K562 (cell line): ENCODE measurements at regions not wholly inside any gene's neighbourhood (a gene's known extent, or its start where the extent isn't known, plus 50 kb on each side); places are given as distances from the start of the nearest gene placed in this dataset.

ENCODE experiments used
- ATAC-seq: fragments of 200-7000 bp; cut with Tn5 transposase; 3 replicates; pipeline ENCODE4 v1.9.1; 2020; ENCODE audit warnings: moderate library complexity
- BruUV-seq: library from RNA; stranded (reverse); fragments of 400-500 nt; replicated peaks from 2 replicates; lab custom pipeline; 2021; lab: Mats Ljungman, UMichigan
- CTCF ChIA-PET: fragments of 300-600 bp; formaldehyde crosslinking; extraction: SDS; loops from one replicate; lab custom pipeline; 2021; ENCODE audit warnings: low intra/inter-chr PET ratio; lab: Yijun Ruan, JAX
- POLR2A ChIA-PET: fragments of 300-600, 350-650 bp; sonication (Branson Sonifier 250); formaldehyde crosslinking; extraction: SDS; loops from one replicate; lab custom pipeline; 2021; ENCODE audit warnings: antibody characterized with exemption, inconsistent platforms; lab: Yijun Ruan, JAX
- DNase-seq, 4 experiments: peaks; one replicate each; pipeline versions ENCODE4 v3.0.0 to v3.0.0-alpha.2; 2011 to 2018; ENCODE audit warnings: low spot score in 3 of 4, mixed read lengths in 3 of 4; ENCODE audit errors: extremely low read depth in 1 of 4
- FAIRE-seq: peaks from 2 replicates; lab custom pipeline; 2011; peaks lifted over from hg19 to GRCh38; lab: Jason Lieb, UNC
- H2AFZ ChIP-seq: 2 replicates; pipeline ENCODE4 v1.6.0; 2011; ENCODE audit warnings: low read depth, low read length, control low read depth, inconsistent platforms
- H3K27ac ChIP-seq: fragments of 200-600 bp; 3 replicates; pipeline ENCODE4 v1.8.0; 2011; ENCODE audit warnings: low read depth, mild to moderate bottlenecking, control low read depth, inconsistent platforms, low read length, moderate library complexity, mixed read lengths; ENCODE audit errors: extremely low read depth
- H3K27me3 ChIP-seq, 2 experiments: fragments of 300-600 bp in 1 of 2; 2 replicates in 1 of 2; 3 replicates in 1 of 2; pipeline versions ENCODE4 v1.6.0 to v1.8.0; 2011; ENCODE audit warnings: inconsistent platforms in 2 of 2, low read length in 2 of 2, mild to moderate bottlenecking in 1 of 2, mixed read lengths in 1 of 2, moderate library complexity in 1 of 2; ENCODE audit not compliant: control insufficient read depth in 2 of 2, insufficient read depth in 2 of 2
- H3K36me3 ChIP-seq: fragments of 300-600 bp; 3 replicates; pipeline ENCODE4 v1.8.0; 2011; ENCODE audit warnings: mild to moderate bottlenecking, low read length, inconsistent platforms; ENCODE audit not compliant: control insufficient read depth, insufficient read depth
- H3K4me1 ChIP-seq, 2 experiments: fragments of 200-600 bp in 1 of 2; replicated peaks in 1 of 2; 2 replicates in 1 of 2; 3 replicates in 1 of 2; pipeline versions ENCODE4 v1.5.1 to v1.8.0; 2011; ENCODE audit warnings: inconsistent platforms in 2 of 2, low read length in 2 of 2, mild to moderate bottlenecking in 1 of 2, mixed read lengths in 1 of 2, moderate library complexity in 1 of 2; ENCODE audit not compliant: control insufficient read depth in 2 of 2, insufficient read depth in 2 of 2
- H3K4me2 ChIP-seq: 2 replicates; pipeline ENCODE4 v1.6.1; 2011; ENCODE audit warnings: low read length, control low read depth, inconsistent platforms, mixed read lengths; ENCODE audit not compliant: insufficient read depth
- H3K4me3 ChIP-seq: fragments of 200-600 bp; sonication (generic), shearing (Covaris generic); 2 replicates; pipeline ENCODE4 v1.5.1; 2016; ENCODE audit warnings: control low read depth, inconsistent platforms
- H3K79me2 ChIP-seq: fragments of 200-600 bp; 3 replicates; pipeline ENCODE4 v1.8.0; 2011; ENCODE audit warnings: low read length, inconsistent platforms; ENCODE audit not compliant: control insufficient read depth, insufficient read depth
- H3K9ac ChIP-seq, 2 experiments: 2 replicates each; pipeline versions ENCODE4 v1.6.0 to v1.6.1; 2011; ENCODE audit warnings: low read depth in 2 of 2, low read length in 2 of 2, control low read depth in 1 of 2, inconsistent platforms in 1 of 2, mild to moderate bottlenecking in 1 of 2, mixed read lengths in 1 of 2; ENCODE audit not compliant: insufficient read depth in 1 of 2
- H3K9me1 ChIP-seq: one replicate; pipeline ENCODE4 v1.6.0; 2011; ENCODE audit warnings: inconsistent platforms, mild to moderate bottlenecking, low read length, moderate library complexity; ENCODE audit not compliant: control insufficient read depth, insufficient read depth
- H3K9me3 ChIP-seq: replicated peaks from 2 replicates; pipeline ENCODE4 v1.5.1; 2011; ENCODE audit warnings: low read depth, low read length, inconsistent platforms; ENCODE audit not compliant: control insufficient read depth, insufficient read depth
- H4K20me1 ChIP-seq: replicated peaks from 2 replicates; pipeline ENCODE4 v1.6.1; 2011; ENCODE audit warnings: low read length, inconsistent platforms, mixed read lengths; ENCODE audit not compliant: control insufficient read depth, insufficient read depth
- BCL6 ChIP-seq: fragments of 250-450 bp; sonication (Bioruptor Pico); IDR thresholded peaks from 2 replicates; pipeline ENCODE4 v1.4.0; 2020
- PHF21A ChIP-seq: fragments of 450-650 bp; IDR thresholded peaks from 2 replicates; pipeline ENCODE4 v1.6.1; 2017; ENCODE audit warnings: low read depth, borderline replicate concordance
- POLR2G ChIP-seq: fragments of 200-400 bp; formaldehyde crosslinking; IDR thresholded peaks from 2 replicates; pipeline ENCODE4 v1.6.1; 2017; ENCODE audit warnings: low read depth, mild to moderate bottlenecking, antibody characterized with exemption, low read length, moderate library complexity
- PRMT5 ChIP-seq: sonication (generic); formaldehyde crosslinking; IDR thresholded peaks from 2 replicates; pipeline ENCODE4 v1.5.0; 2020; ENCODE audit warnings: missing genetic modification reagents
- RFX7 ChIP-seq: fragments of 250-450 bp; sonication (Bioruptor Pico); IDR thresholded peaks from 2 replicates; pipeline ENCODE4 v1.5.1; 2021; ENCODE audit warnings: mild to moderate bottlenecking
- SNIP1 ChIP-seq: fragments of 450-650 bp; IDR thresholded peaks from 2 replicates; pipeline ENCODE4 v1.7.1; 2017; ENCODE audit warnings: low read depth, mild to moderate bottlenecking
- STAT5A ChIP-seq: IDR thresholded peaks from 2 replicates; pipeline ENCODE4 v1.6.1; 2012; ENCODE audit warnings: low read length, inconsistent platforms, borderline replicate concordance
- THRAP3 ChIP-seq: fragments of 450-650 bp; IDR thresholded peaks from 2 replicates; pipeline ENCODE4 v1.6.1; 2016; ENCODE audit warnings: mild to moderate bottlenecking, inconsistent platforms, borderline replicate concordance
- U2AF1 ChIP-seq: fragments of 200-400 bp; formaldehyde crosslinking; optimal IDR thresholded peaks from 2 replicates; pipeline ENCODE3; 2017; ENCODE audit warnings: mild to moderate bottlenecking, low read depth, low read length, moderate library complexity
- ZBTB17 ChIP-seq: fragments of 450-650 bp; formaldehyde crosslinking; IDR thresholded peaks from 2 replicates; pipeline ENCODE4 v1.4.0; 2020; ENCODE audit warnings: mild to moderate bottlenecking
- ZFP1 ChIP-seq: fragments of 450-650 bp; formaldehyde crosslinking; IDR thresholded peaks from 2 replicates; pipeline ENCODE4 v1.4.0; 2020; ENCODE audit warnings: mild to moderate bottlenecking, mixed read lengths
- WGBS: fragments of 100-300 bp; shearing (Covaris generic); methylation state at CpG from one replicate; pipeline ENCODE4 v1.1.6; 2016; ENCODE audit warnings: low coverage, mixed read lengths; ENCODE audit not compliant: insufficient coverage; ENCODE audit errors: missing lambda C conversion rate; 5-methylcytosine and 5-hydroxymethylcytosine counted together
- in situ Hi-C: fragments of 300-500 bp; cut with MboI; formaldehyde crosslinking; loops from 4 replicates; pipeline ENCODE4 v1.15.0; 2018; ENCODE audit warnings: inconsistent platforms, mixed read lengths
- intact Hi-C: fragments of 100-400 bp; cut with micrococcal nuclease; formaldehyde crosslinking; loops from 2 replicates; pipeline ENCODE4 v1.14.2; 2022
- TF ChIP-seq, protein P1 (sequence below): sonication (generic); formaldehyde crosslinking; IDR thresholded peaks from 2 replicates; pipeline ENCODE4 v1.8.0; 2022; ENCODE audit warnings: mild to moderate bottlenecking, missing genetic modification reagents, borderline replicate concordance
- TF ChIP-seq, protein P2 (sequence below): sonication (generic); formaldehyde crosslinking; IDR thresholded peaks from 2 replicates; pipeline ENCODE4 v1.8.0; 2022; ENCODE audit warnings: mild to moderate bottlenecking, missing genetic modification reagents
- TF ChIP-seq, protein P3 (sequence below): fragments of 250-450 bp; sonication (Bioruptor Pico); IDR thresholded peaks from 2 replicates; pipeline ENCODE4 v1.8.0; 2022; ENCODE audit warnings: moderate library complexity, mild to moderate bottlenecking, inconsistent platforms

DNA sequence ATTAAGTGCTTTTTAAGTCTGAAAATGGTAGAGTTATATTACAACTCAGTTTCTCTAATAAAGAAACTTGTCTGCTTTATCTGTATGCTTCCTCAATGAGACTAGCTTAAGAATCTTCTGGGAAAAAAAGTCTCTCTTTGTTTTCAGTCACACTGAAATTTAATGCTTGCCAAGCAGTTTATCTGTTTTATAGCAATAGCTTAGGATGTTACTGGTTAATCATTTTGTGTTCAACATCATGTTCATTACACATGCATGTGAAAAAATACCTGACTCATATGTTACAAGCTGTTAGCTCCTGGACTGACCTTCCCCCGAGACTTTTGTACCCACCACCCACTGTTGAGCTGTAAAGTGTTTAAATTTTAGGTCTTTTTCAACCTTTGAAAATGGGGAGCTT is 706.2 kb upstream of the CBLB start:
- Histone ChIP-seq H3K27me3 (no peaks in the 10 kb centered on the region), H3K9ac (no peak overlapping the region), H4K20me1 (no peaks in the 10 kb centered on the region), H3K27ac (no peak overlapping the region), H3K79me2 (no peaks in the 10 kb centered on the region), H3K36me3 (no peaks in the 10 kb centered on the region), H3K4me3 (no peak overlapping the region), H3K9me3 (no peaks in the 10 kb centered on the region), H3K9me1 (no peaks in the 10 kb centered on the region), H2AFZ (no peak overlapping the region), H3K4me1 (no peaks in the 10 kb centered on the region), H3K4me2 (no peak overlapping the region)
- intact Hi-C loops (no loop called here), in situ Hi-C loops (loop anchor here (25.0 kb wide), 1 partner anchor 863 kb away; no protein-coding TSS in a partner anchor)
- POLR2A ChIA-PET = interaction anchor here (1.0 kb wide), 1 partner anchor 12 kb away, joined by 3 read pairs; no protein-coding TSS in a partner anchor
- TF ChIP-seq BCL6 (CRISPR knock-in tag) = no peak
- TF ChIP-seq ZFP1 = no peak
- TF ChIP-seq THRAP3 = no peak
- no peak for TF ChIP-seq PHF21A
- no peak for TF ChIP-seq RFX7 (CRISPR knock-in tag)
- no peak for TF ChIP-seq U2AF1
- TF ChIP-seq, protein P1, sequence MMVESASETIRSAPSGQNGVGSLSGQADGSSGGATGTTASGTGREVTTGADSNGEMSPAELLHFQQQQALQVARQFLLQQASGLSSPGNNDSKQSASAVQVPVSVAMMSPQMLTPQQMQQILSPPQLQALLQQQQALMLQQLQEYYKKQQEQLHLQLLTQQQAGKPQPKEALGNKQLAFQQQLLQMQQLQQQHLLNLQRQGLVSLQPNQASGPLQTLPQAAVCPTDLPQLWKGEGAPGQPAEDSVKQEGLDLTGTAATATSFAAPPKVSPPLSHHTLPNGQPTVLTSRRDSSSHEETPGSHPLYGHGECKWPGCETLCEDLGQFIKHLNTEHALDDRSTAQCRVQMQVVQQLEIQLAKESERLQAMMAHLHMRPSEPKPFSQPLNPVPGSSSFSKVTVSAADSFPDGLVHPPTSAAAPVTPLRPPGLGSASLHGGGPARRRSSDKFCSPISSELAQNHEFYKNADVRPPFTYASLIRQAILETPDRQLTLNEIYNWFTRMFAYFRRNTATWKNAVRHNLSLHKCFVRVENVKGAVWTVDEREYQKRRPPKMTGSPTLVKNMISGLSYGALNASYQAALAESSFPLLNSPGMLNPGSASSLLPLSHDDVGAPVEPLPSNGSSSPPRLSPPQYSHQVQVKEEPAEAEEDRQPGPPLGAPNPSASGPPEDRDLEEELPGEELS = no peak
- TF ChIP-seq, protein P2, sequence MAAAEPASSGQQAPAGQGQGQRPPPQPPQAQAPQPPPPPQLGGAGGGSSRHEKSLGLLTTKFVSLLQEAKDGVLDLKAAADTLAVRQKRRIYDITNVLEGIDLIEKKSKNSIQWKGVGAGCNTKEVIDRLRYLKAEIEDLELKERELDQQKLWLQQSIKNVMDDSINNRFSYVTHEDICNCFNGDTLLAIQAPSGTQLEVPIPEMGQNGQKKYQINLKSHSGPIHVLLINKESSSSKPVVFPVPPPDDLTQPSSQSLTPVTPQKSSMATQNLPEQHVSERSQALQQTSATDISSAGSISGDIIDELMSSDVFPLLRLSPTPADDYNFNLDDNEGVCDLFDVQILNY (CRISPR knock-in tag) = no peak
- TF ChIP-seq, protein P3, sequence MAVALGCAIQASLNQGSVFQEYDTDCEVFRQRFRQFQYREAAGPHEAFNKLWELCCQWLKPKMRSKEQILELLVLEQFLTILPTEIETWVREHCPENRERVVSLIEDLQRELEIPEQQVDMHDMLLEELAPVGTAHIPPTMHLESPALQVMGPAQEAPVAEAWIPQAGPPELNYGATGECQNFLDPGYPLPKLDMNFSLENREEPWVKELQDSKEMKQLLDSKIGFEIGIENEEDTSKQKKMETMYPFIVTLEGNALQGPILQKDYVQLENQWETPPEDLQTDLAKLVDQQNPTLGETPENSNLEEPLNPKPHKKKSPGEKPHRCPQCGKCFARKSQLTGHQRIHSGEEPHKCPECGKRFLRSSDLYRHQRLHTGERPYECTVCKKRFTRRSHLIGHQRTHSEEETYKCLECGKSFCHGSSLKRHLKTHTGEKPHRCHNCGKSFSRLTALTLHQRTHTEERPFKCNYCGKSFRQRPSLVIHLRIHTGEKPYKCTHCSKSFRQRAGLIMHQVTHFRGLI (CRISPR knock-in tag) = no peak
- no peak for TF ChIP-seq ZBTB17
- no peak for TF ChIP-seq SNIP1
- no peak for TF ChIP-seq POLR2G
- TF ChIP-seq PRMT5 = no peak
- no peak for TF ChIP-seq STAT5A
- DNase-seq (no peak), FAIRE-seq (no peak), ATAC-seq (no peak)
- BruUV-seq = no TSS peak
- CTCF ChIA-PET = no interaction called here
- 0% methylated on average over 1 of the region's 1 CpG for WGBS
